ENCODE measurements at regions not wholly inside any gene's neighbourhood (a gene's known extent, or its start where the extent isn't known, plus 50 kb on each side); places are given as distances from the start of the nearest gene placed in this dataset.

GRCh38 chr18:37805773-37806404 is 240.3 kb upstream of the CELF4 start:
- H3K36me3 ChIP-seq = no peaks in the 10 kb centered on the region
- peaks cover 3% of the 10 kb centered on the region for H3K9me3 ChIP-seq
- DNase-seq (no peak), ATAC-seq (no peak)
- TF ChIP-seq CTCF (IDR thresholded peaks at IDR 0.05) = no peak
- intact Hi-C loops (cut with DNase I) = no loop called here
- no peaks in the 10 kb centered on the region for H3K27me3 ChIP-seq (ENCODE audit: low read depth)
- no peaks in the 10 kb centered on the region for H3K4me1 ChIP-seq
- no peak overlapping the region for H3K4me3 ChIP-seq
- no peak overlapping the region for H3K27ac ChIP-seq

- Histone ChIP-seq H3K27ac (no peak overlapping the region), H3K36me3 (no peaks in the 10 kb centered on the region), H3K4me1 (no peaks in the 10 kb centered on the region), H3K9me3 (no peaks in the 10 kb centered on the region), H3K4me3 (no peak overlapping the region), H3K27me3 (ENCODE audit: low read depth) (no peaks in the 10 kb centered on the region)
- DNase-seq = no peak
- no peak for ATAC-seq
- TF ChIP-seq CTCF (IDR thresholded peaks at IDR 0.05) = no peak
- intact Hi-C loops (cut with DNase I) = no loop called here
These were observed 231.3 kb upstream of the CELF4 start for GRCh38 chr18:37796823-37797349.

GRCh38 chr18:37787452-37787851 is 221.9 kb upstream of the CELF4 start:
- intact Hi-C loops (cut with DNase I) = no loop called here

GRCh38 chr18:37783771-37784170 is 218.2 kb upstream of the CELF4 start:
- ATAC-seq (no peak), DNase-seq (no peak)
- Histone ChIP-seq H3K27ac (no peak overlapping the region), H3K27me3 (ENCODE audit: low read depth) (no peaks in the 10 kb centered on the region), H3K4me3 (no peak overlapping the region), H3K4me1 (no peaks in the 10 kb centered on the region), H3K36me3 (no peaks in the 10 kb centered on the region), H3K9me3 (no peaks in the 10 kb centered on the region)
- intact Hi-C loops (cut with DNase I) = no loop called here
- no peak for TF ChIP-seq CTCF (IDR thresholded peaks at IDR 0.05)

More at GRCh38 chr18:37787452-37787851, 221.9 kb upstream of the CELF4 start:
- no peaks in the 10 kb centered on the region for H3K9me3 ChIP-seq
- no peaks in the 10 kb centered on the region for H3K36me3 ChIP-seq
- no peak for TF ChIP-seq CTCF (IDR thresholded peaks at IDR 0.05)
- no peak overlapping the region for H3K4me3 ChIP-seq
- no peaks in the 10 kb centered on the region for H3K4me1 ChIP-seq
- H3K27ac ChIP-seq = no peak overlapping the region
- DNase-seq (no peak), ATAC-seq (no peak)
- no peaks in the 10 kb centered on the region for H3K27me3 ChIP-seq (ENCODE audit: low read depth)

GRCh38 chr18:37779220-37779619 is 213.6 kb upstream of the CELF4 start:
- DNase-seq = no peak
- ATAC-seq = no peak
- H3K27ac ChIP-seq = no peak overlapping the region
- H3K27me3 ChIP-seq (ENCODE audit: low read depth) = peaks cover 3% of the 10 kb centered on the region
- no peak overlapping the region for H3K4me3 ChIP-seq
- H3K9me3 ChIP-seq = no peaks in the 10 kb centered on the region
- no peaks in the 10 kb centered on the region for H3K36me3 ChIP-seq
- H3K4me1 ChIP-seq = no peaks in the 10 kb centered on the region
- intact Hi-C loops (cut with DNase I) = no loop called here
- TF ChIP-seq CTCF (IDR thresholded peaks at IDR 0.05) = no peak
